Stomach (tissue), 8 donors: ENCODE measurements at regions not wholly inside any gene's neighbourhood (a gene's known extent, or its start where the extent isn't known, plus 50 kb on each side); places are given as distances from the start of the nearest gene placed in this dataset.

Experiments used
- DNase-seq, 2 donors: peaks; one replicate each; pipeline versions ENCODE4 v3.0.0 to v3.0.0-alpha.2; 2013 to 2019
- H3K27ac ChIP-seq, 5 donors: fragments of 200-600 bp in 4 of 5; sonication (generic) in 4 of 5; one replicate each; pipeline ENCODE4 v1.5.1; 2013 to 2019; ENCODE audit warnings: mild to moderate bottlenecking in 1 of 5, moderate library complexity in 1 of 5
- H3K27me3 ChIP-seq, 3 donors: fragments of 200-600 bp; sonication (generic); one replicate each; pipeline ENCODE4 v1.5.1; 2017 to 2019; ENCODE audit warnings: mixed run types in 1 of 3
- H3K36me3 ChIP-seq, 4 donors: fragments of 200-600 bp; sonication (generic); 1 replicate in 3 of 4; 2 replicates in 1 of 4; pipeline ENCODE4 v1.5.1; 2016 to 2019
- H3K4me1 ChIP-seq, 4 donors: fragments of 200-600 bp; sonication (generic); one replicate each; pipeline ENCODE4 v1.5.1; 2016 to 2019
- H3K4me3 ChIP-seq, 4 donors: fragments of 200-600 bp; sonication (generic) in 3 of 4; one replicate each; pipeline ENCODE4 v1.5.1; 2016 to 2019; ENCODE audit warnings: mild to moderate bottlenecking in 1 of 4
- H3K9me3 ChIP-seq, 4 donors: fragments of 200-600 bp; sonication (generic); one replicate each; pipeline ENCODE4 v1.5.1; 2016 to 2019
- EP300 ChIP-seq: sonication (generic); formaldehyde crosslinking; IDR thresholded peaks from one replicate; pipeline ENCODE4 v1.6.1; 2017; ENCODE audit warnings: antibody characterized with exemption
- POLR2A ChIP-seq, 4 donors: fragments of 450-650 bp; IDR thresholded peaks; one replicate each; pipeline ENCODE4 v1.6.1; 2016; ENCODE audit warnings: antibody characterized with exemption in 4 of 4, control low read depth in 2 of 4, mild to moderate bottlenecking in 1 of 4, moderate library complexity in 1 of 4
- POLR2AphosphoS5 ChIP-seq, 3 donors: sonication (generic); formaldehyde crosslinking; IDR thresholded peaks; one replicate each; pipeline ENCODE4 v1.6.1; 2016; ENCODE audit warnings: antibody characterized with exemption in 3 of 3
- WGBS, 5 donors: extraction: QIAGEN DNeasy Blood & Tissue Kit in 3 of 5; methylation state at CpG; one replicate each; pipeline versions ENCODE4 v1.1.5 to v1.1.7; 2013 to 2018; 5-methylcytosine and 5-hydroxymethylcytosine counted together
- intact Hi-C: fragments of 100-400 bp; cut with DNase I; formaldehyde crosslinking; loops from one replicate; pipeline ENCODE4 v1.15.1; 2023; ENCODE audit warnings: low total_unique reads
- TF ChIP-seq, protein P1 (sequence below), 7 experiments: fragments of 450-650 bp in 4 of 7; fragments of 200-600 bp in 3 of 7; sonication (generic) in 3 of 7; IDR thresholded peaks; one replicate each; pipeline ENCODE4 v1.5.1; 2016 to 2019; ENCODE audit warnings: antibody characterized with exemption in 7 of 7, control low read depth in 2 of 7, mild to moderate bottlenecking in 1 of 7
- donor health status: healthy with polysubstance abuse.
- donor health status: Bipolar disorder and iron deficiency.
- donor health status: healthy.

GRCh38 chr6:154914288-154914687 lies 80.8 kb upstream of the TIAM2 start:
- WGBS, 5 donors: 71 to 86% (median 79%) methylated on average over 4 of the region's 4 CpGs
- Histone ChIP-seq H3K4me3 (no peak overlapping the region), H3K27me3 (no peaks in the 10 kb centered on the region), H3K9me3 (no peaks in the 10 kb centered on the region), H3K27ac (no peak overlapping the region), H3K36me3 (peaks cover 0 to 19% (median 9%) of the 10 kb centered on the region in 4 donors), H3K4me1 (no peaks in the 10 kb centered on the region)
- intact Hi-C loops: no loop called here
- TF ChIP-seq, protein P1, sequence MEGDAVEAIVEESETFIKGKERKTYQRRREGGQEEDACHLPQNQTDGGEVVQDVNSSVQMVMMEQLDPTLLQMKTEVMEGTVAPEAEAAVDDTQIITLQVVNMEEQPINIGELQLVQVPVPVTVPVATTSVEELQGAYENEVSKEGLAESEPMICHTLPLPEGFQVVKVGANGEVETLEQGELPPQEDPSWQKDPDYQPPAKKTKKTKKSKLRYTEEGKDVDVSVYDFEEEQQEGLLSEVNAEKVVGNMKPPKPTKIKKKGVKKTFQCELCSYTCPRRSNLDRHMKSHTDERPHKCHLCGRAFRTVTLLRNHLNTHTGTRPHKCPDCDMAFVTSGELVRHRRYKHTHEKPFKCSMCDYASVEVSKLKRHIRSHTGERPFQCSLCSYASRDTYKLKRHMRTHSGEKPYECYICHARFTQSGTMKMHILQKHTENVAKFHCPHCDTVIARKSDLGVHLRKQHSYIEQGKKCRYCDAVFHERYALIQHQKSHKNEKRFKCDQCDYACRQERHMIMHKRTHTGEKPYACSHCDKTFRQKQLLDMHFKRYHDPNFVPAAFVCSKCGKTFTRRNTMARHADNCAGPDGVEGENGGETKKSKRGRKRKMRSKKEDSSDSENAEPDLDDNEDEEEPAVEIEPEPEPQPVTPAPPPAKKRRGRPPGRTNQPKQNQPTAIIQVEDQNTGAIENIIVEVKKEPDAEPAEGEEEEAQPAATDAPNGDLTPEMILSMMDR (IDR thresholded peaks at IDR 0.05): no peak
- no peak for TF ChIP-seq POLR2A (IDR thresholded peaks at IDR 0.05)
- no peak for TF ChIP-seq POLR2AphosphoS5 (IDR thresholded peaks at IDR 0.05)
- no peak for TF ChIP-seq EP300
- no peak for DNase-seq

- 78 to 94% (median 92%) methylated on average over 5 of the region's 5 CpGs for WGBS, 5 donors
- no peaks in the 10 kb centered on the region for H3K27me3 ChIP-seq
- intact Hi-C loops: no loop called here
- H3K4me1 ChIP-seq: no peaks in the 10 kb centered on the region
- no peak overlapping the region for H3K4me3 ChIP-seq
- H3K9me3 ChIP-seq: no peaks in the 10 kb centered on the region
- TF ChIP-seq, protein P1 (IDR thresholded peaks at IDR 0.05): no peak
- TF ChIP-seq EP300: no peak
- no peak for TF ChIP-seq POLR2A (IDR thresholded peaks at IDR 0.05)
- TF ChIP-seq POLR2AphosphoS5 (IDR thresholded peaks at IDR 0.05): no peak
- no peak for DNase-seq
- H3K27ac ChIP-seq: no peak overlapping the region
- H3K36me3 ChIP-seq: peaks cover 0 to 4% (median under 1%) of the 10 kb centered on the region in 4 donors
These were observed 78.3 kb upstream of the TIAM2 start for GRCh38 chr6:154916857-154917256.

- DNase-seq: no peak
- H3K36me3 ChIP-seq: no peaks in the 10 kb centered on the region
- intact Hi-C loops: no loop called here
- TF ChIP-seq EP300 (no peak), POLR2A (IDR thresholded peaks at IDR 0.05) (no peak), POLR2AphosphoS5 (IDR thresholded peaks at IDR 0.05) (no peak)
- TF ChIP-seq, protein P1 (IDR thresholded peaks at IDR 0.05): no peak
- H3K4me1 ChIP-seq: no peaks in the 10 kb centered on the region
- H3K27me3 ChIP-seq: no peaks in the 10 kb centered on the region
- no peak overlapping the region for H3K27ac ChIP-seq
- WGBS, 5 donors: 91 to 94% (median 92%) methylated on average over 7 of the region's 7 CpGs
- H3K9me3 ChIP-seq: no peaks in the 10 kb centered on the region
- H3K4me3 ChIP-seq: no peak overlapping the region
These were observed 77.2 kb upstream of the TIAM2 start for GRCh38 chr6:154917941-154918340.

- H3K36me3 ChIP-seq: no peaks in the 10 kb centered on the region
- no peak for DNase-seq
- H3K4me3 ChIP-seq: no peak overlapping the region
- H3K27ac ChIP-seq: no peak overlapping the region
- no peaks in the 10 kb centered on the region for H3K4me1 ChIP-seq
- no peak for TF ChIP-seq POLR2AphosphoS5 (IDR thresholded peaks at IDR 0.05)
- TF ChIP-seq POLR2A (IDR thresholded peaks at IDR 0.05): no peak
- TF ChIP-seq, protein P1 (IDR thresholded peaks at IDR 0.05): no peak
- no peak for TF ChIP-seq EP300
- H3K9me3 ChIP-seq: no peaks in the 10 kb centered on the region
- intact Hi-C loops: loop anchor here (5.0 kb wide), 1 partner anchor 262 kb away; no protein-coding TSS in a partner anchor
- no peaks in the 10 kb centered on the region for H3K27me3 ChIP-seq
- WGBS, 5 donors: 94 to 100% (median 97%) methylated on average over 4 to 5 of the region's 5 CpGs
These were observed 75.3 kb upstream of the TIAM2 start for GRCh38 chr6:154919806-154920205.
